HG03432 (cell line): ENCODE measurements at regions not wholly inside any gene's neighbourhood (a gene's known extent, or its start where the extent isn't known, plus 50 kb on each side); places are given as distances from the start of the nearest gene placed in this dataset.
"Not testable (repeated sequence)": the region's sequence is repeated elsewhere in the genome, so short reads cannot be mapped to it uniquely, and the experiment has no call there.

ENCODE experiments used
- ATAC-seq: cut with Tn5 transposase; IDR thresholded peaks from one replicate; pipeline ENCODE4 v1.9.1; 2021; ENCODE audit warnings: mild to moderate bottlenecking, moderate library complexity; ENCODE audit not compliant: unreplicated experiment

DNA sequence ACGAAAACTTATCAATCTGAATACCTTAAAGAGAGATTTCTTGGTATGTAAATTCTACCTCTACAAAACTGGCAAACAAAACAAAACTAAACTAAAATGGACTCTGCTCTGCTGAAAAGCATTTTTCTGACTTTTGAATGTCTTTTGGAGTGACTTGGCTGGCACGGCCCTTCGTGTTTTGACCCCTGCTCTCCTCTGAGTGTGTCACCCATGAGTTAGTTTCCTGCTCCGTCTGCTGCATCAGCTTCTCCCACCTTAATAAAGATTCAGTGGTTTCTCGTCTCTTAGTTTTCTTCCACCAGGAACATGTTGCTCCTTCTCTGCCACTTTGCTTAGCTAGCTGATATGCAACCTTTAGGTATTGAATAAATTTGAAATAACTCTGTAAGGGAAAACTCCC lies 1084.0 kb upstream of the CDH18 start:
- ATAC-seq, result no peak

- no peak for ATAC-seq
Observed at GRCh38 chr5:21071421-21071820, 1083.4 kb upstream of the CDH18 start.

DNA sequence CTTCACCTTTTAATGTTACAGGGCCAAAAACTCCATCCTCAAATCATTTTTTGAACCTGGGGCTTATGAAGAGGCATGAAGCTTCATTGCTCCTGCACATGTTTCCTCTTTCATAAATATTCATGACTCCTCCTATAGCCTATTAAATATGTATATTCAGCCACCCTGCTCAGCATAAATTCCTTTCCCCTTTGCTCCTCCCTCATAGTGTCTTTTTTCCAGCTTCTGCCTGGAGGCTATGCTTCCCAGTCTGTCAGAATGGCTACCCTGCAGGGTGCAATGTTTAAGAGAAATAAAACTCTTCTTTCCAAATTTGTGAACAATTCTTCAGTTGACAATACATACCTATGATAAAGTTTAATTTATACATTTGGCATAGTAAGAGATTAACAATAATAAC lies 1082.9 kb upstream of the CDH18 start:
- no peak for ATAC-seq

- ATAC-seq, result no peak
Observed at GRCh38 chr5:21067724-21068123, 1079.7 kb upstream of the CDH18 start.

DNA sequence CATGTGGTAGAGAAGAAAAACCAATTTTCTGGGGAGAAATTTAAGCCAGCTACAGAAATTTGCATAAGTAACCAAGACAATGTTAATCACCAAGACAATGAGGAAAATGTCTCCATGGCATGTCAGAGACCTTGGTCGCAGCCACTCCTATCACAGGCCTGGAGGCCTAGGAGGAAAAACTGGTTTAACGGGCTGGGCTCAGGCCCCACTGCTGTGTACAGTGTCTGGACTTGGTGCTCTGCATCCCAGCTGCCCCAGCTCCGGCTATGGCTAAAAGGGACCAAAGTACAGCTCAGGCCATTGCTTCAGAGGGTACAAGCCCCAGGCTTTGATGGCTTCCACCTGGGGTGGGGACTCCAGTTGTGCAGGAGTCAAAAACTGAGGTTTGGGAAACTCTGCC lies 1075.1 kb upstream of the CDH18 start:
- no peak for ATAC-seq

DNA sequence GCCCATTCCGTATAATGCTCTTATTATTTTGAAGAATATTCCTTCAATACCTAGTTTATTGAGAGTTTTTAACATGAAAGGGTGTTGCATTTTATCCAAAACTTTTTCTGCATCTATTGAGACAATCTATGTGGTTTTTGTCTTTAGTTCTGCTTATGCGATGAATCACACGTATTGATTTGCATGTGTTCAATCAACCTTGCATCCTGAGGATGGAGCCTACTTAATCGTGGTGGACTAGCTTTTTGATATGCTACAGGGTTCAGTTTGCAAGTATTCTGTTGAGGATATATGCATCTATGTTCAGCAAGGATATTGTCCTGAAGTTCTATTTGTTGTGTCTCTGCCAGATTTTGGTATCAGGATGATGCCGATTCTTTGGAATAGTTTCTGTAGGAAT lies 1070.3 kb upstream of the CDH18 start:
- ATAC-seq, result peak; percentile 99

DNA sequence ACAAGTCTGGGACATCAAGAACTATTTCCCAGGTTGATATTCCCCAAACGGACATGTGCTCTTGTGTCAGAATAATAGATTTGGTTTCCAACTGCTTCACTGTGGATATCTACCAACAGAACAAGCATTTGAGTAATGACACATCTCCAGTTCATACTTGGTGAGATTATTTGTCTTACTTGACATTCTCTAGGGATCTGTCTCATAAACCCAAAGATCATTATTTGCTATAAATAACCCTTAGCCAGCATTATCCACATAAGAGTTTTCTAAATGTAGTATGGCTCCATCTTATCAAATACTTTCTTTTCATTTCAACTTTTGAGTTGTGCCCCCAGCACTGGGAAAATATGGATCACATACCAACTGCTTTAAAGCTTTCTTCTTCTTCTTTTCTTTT lies 1063.9 kb upstream of the CDH18 start:
- no peak for ATAC-seq

DNA sequence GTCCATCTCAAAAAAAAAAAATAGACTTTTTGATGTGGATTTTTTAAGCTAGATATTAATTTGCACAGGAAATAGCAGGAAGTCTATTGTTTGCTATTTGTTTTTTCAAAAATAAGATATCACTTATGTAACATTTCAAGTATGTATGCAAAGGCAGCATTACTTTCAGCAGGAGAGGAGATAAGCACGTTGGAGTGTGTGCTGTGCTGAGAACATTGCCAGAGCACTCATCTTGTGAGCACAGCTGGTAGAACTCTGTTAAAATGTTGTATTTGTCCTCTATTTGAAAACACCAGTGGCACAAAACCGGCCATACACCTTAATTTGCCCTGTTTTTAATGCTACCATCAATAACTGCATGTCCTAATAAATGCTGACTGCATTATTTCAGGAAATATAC lies 1061.9 kb upstream of the CDH18 start:
- ATAC-seq, result no peak

- no peak for ATAC-seq
Observed at GRCh38 chr5:21030981-21031380, 1043.0 kb upstream of the CDH18 start.

DNA sequence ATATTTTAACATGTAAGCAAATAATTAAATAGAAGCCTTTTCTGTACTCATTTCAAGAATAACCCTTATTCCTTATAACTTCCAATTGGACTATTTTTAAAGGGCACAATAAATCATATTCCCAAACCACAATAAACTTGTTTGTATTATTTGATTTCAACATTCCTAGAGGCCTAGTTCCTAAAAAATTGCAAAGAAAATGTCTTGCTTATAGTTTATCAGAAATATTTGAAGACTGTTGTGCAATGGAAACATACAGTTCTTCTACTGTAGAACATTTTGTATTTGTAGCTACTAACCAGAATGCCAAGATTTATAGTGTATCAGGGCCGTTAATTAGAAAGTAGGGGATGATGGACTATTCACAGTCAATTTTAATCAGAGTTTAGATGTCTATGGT lies 1037.0 kb upstream of the CDH18 start:
- ATAC-seq, result no peak

DNA sequence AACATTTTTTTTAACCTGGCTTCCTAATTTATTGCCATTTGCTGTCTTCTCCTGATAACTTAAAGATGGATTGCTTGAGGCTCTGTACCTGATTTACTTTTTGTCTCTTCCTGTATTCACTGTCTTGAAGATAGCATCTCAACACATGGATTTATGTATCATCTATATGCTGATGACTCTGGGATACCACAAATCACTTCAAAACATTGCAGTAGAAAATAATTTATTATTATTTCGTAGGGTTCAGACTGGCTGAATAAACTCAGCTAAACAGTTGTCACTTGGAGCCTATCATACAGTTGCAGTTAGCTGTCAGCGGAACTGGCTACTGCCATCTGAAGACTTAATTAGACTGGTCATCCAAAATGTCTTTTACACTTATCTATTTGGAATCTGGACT lies 1025.2 kb upstream of the CDH18 start:
- ATAC-seq, result no peak

DNA sequence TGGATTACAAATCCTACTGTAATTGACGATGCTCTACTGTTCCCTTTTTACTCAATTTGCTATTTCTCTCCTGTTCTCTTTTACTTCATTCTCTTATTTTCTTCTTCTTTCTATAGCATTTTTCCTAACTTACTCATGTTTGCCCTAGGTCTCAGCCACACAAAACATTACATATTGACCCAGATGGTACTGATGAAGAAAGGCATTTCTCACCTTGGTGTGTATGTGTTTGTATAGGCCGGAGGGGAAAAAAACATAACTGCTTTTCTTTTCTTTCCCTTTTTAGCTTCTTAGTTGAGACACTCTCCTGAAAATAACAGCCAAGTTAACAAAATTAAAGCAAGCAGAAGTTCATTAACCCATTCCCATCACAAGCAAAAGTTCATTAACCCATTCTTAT lies 1019.8 kb upstream of the CDH18 start:
- ATAC-seq, result no peak

DNA sequence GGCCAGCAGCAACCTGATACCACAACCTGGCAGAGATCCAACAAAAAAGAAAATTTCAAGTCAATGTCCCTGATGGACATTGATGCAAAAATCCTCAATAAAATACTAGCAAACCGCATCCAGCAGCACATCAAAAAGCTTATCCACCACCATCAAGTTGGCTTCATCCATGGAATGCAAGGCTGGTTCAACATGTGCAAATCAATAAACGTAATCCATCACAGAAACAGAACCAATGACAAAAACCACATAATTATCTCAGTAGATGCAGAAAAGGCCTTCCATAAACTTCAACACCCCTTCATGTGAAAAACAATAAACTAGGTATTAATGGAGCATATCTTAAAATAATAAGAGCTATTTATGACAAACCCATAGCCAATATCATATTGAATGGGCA lies 1000.9 kb upstream of the CDH18 start:
- not testable (repeated sequence) for ATAC-seq

GRCh38 chr5:20985754-20986153 lies 997.8 kb upstream of the CDH18 start:
- ATAC-seq, result no peak

- ATAC-seq, result no peak
Observed at GRCh38 chr5:20974426-20974825, 986.4 kb upstream of the CDH18 start.

DNA sequence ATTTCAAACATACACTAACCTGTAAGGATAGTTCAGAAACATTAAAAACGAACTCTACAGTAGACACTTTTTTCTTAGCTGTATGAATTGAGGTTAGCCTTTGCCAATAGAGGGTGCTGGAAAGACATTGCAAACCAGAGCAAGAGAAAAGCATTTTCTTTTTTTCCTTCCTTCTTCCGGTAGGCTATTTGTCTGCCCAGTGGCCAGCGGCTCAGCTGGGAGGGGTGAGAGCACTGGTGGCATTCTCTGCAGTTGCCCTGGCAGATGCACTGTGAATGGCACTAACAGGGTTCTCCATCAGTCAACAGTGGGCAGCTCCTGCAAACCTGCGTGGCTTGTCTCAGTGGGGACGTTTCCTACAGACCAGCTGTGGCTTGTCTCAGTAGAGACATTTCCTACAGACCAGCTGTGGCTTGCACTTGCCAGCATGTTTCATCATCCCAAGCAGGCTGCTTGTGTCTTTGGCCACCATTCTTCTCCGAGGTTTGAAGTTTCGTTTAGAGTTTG lies 984.5 kb upstream of the CDH18 start:
- peak; percentile 82 for ATAC-seq

DNA sequence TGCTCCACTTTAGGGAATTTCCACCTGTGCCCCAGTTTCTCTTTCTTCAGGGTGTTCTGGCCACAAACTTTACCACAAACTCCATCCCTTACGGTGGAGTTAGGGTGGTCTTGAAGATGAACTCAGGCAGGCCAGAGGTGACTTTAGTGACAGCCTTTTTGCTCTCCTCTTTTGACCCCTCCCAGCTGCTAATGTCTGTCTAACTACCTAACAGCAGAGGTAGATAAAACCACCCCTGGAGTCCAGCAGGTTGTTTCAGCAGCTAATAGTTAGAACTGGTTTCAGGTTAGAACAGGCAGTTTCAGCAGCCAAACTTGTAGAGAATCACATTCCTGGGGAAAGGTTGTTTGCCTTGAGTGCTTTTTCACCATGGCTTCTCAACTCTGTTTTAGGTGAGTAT lies 971.3 kb upstream of the CDH18 start:
- ATAC-seq, result peak; percentile 32

- no peak for ATAC-seq
Observed at GRCh38 chr5:20958641-20959040, 970.6 kb upstream of the CDH18 start.

GRCh38 chr5:20956134-20956533 lies 968.1 kb upstream of the CDH18 start:
- no peak for ATAC-seq

DNA sequence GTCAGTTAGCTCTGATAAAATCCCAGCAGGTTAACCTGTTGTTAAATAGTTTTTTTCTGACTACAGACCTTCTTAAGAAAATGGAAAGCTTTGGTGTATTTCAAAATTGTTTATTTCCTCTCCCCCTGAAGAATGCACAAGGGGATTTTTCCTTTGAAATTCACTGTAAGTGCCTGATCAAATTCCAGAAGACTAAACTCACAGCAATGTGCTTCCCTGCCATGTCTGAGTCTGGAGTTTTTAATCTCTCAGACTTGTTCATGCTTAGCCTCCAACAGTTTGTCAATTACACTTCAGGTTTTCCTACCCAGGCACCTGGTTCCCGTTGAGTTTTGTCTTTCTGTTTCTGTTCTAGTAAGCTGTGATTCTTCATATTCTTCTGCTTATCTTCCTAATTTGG lies 961.6 kb upstream of the CDH18 start:
- ATAC-seq, result no peak

DNA sequence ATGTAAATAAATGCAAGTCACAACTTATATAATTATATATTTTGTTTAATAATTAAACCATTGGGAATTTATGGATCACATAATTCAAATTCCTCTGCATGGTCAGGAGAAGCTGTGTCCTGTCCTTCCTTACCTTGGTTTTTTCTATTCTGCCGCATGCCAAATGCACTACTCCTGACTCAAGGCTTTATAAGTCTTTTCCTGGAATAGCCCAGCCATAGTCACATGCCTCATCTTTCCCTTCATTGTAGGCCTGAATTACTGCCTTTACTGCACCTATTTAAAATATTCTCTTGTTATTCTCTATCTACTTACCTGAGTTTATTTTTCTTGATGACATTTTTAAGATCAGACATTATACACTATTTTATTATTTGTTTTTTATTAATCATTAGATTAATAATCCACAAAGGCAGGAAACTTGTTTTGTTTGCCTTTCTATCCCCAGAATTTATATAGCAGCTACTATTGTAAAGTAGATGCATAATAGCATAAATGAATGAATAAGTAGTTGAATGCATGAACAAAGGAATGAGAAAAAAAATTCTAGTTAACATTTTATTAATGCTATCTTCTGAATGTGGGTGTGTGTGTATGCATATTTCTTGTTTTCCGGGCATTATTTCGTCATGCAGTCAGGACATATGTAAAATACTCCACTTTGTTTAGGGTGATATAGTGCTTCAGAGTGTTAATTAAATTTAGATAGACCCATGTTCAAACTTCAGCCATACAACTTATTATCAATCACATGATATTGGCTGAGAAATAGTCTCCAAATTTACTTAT lies 955.4 kb upstream of the CDH18 start:
- not testable (repeated sequence) for ATAC-seq

- not testable (repeated sequence) for ATAC-seq
Observed at GRCh38 chr5:20942603-20943002, 954.6 kb upstream of the CDH18 start.

- ATAC-seq, result not testable (repeated sequence)
Observed at GRCh38 chr5:20940786-20941185, 952.8 kb upstream of the CDH18 start.
